Fibroblast of skin of back (primary cell): ENCODE measurements at regions not wholly inside any gene's neighbourhood (a gene's known extent, or its start where the extent isn't known, plus 50 kb on each side); places are given as distances from the start of the nearest gene placed in this dataset.

Source experiments
- DNase-seq: peaks from one replicate; pipeline ENCODE4 v3.0.0-alpha.2; 2013

GRCh38 chrX:114332766-114333165, 251.1 kb upstream of the HTR2C start:
- no peak for DNase-seq

DNA sequence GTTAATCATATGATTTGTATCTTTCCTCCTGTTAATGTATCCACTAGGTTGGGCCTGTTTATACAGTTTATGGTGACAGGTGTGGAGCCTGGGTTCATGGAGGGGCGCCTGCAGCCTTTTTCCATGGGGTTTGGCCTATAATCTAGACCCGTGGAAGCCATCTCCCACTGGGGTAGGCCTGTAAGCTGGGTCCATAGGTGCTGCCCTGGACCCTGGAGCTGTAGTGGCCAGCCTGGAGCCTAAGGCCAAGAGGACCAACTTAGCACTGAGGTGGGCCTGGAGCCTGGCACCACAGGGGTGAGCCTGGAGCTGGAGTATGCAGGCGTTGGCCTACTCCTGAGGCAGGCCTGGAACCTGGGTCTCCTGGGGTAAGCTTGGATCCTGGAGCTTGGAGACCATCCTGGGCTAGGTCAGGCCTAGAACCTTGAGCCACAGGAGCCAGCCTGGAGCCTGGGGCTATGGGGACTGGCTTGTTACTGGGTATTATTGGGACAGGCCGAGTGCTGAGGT, 249.4 kb upstream of the HTR2C start:
- no peak for DNase-seq

GRCh38 chrX:114338870-114339269, 245.0 kb upstream of the HTR2C start:
- no peak for DNase-seq

GRCh38 chrX:114344756-114345349, 239.0 kb upstream of the HTR2C start:
- DNase-seq, result peak; percentile 26

- DNase-seq, result no peak
Measured at GRCh38 chrX:114361076-114361725, 222.7 kb upstream of the HTR2C start.

- DNase-seq, result no peak
Measured at GRCh38 chrX:114363346-114363745, 220.5 kb upstream of the HTR2C start.

DNA sequence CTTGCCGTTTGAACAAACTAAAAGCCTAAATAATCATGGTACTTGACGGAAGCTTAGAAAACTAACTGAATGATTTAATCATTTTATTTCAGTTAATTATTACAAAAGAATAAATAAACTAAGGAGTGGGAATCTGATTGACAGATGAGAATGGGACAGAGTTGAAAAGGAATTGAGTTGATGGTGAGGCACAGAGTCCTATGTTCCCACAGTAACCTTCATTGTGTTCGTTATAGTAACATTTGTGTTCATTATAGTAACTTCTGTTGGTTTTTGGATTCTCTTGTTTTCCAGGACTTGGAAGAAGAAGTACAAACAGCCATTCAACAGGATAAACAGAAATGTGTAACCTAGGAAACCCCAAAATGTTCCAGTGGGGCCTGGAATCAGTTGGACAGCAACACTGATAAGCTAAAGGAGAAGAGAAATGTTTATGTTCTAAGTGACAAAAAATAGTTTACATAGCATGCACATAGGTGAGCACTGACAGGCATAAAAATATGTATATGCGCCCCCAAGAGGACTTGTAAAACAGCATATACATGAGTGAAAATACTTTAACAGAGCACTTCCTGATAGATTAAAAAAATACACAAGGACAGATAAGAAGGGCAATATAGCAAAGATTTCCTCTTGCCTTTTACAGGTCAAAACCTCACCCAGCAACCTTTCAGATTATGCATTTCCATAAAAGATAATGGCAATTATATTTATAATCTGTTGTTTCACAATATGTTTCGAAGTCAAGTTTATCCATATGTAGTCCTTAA, 218.6 kb upstream of the HTR2C start:
- DNase-seq, result no peak

DNA sequence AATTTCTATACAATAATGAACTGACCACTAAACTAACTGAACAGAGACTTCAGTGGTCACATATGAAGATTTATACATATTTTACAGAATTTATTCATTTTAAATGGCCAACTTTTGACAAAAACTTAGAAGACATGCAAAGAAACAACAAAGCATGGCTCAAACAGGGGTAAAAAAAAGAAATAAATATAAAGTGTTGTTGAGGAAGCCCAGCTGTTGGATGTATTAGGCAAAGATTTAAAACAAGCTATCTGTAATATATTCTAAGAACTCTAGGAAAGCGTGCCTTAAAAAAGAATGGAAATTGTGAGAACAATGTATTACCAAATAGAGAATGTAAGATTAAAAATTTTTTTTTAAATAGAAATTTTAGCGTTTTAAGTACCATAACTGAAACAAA, 210.9 kb upstream of the HTR2C start:
- no peak for DNase-seq

DNA sequence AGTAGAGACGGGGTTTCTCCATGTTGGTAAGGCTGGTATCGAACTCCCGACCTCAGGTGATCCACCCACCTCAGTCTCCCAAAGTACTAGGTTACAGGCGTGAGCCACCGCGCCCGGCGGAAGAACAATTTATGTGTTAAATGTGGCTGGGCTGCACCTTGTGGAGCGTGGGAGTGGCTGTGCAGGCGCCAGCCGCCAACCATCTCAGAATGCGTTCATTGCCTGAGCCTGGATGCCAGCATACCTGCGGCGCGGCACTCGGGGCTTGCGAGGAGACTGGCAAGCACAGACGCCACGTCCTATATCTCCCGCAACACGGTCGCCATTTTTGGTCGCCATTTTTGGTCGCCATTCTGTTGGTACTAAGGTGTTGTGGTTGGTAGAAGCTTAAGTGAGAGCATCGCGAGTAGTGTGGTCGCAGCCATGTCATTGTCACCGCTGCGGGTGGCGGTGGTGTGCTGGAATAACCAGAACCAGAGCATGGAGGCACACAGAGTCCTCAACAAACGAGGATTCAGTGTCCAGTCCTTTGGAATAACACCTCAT, 193.6 kb upstream of the HTR2C start:
- no peak for DNase-seq
